ENCODE measurements at regions not wholly inside any gene's neighbourhood (a gene's known extent, or its start where the extent isn't known, plus 50 kb on each side); places are given as distances from the start of the nearest gene placed in this dataset.

GRCh38 chr6:164034602-164035140 is 620.2 kb downstream of the QKI start:
- no peaks in the 10 kb centered on the region for H4K20me1 ChIP-seq (ENCODE audit: insufficient read depth)
- no peaks in the 10 kb centered on the region for H3K36me3 ChIP-seq (ENCODE audit: insufficient read depth)
- no peaks in the 10 kb centered on the region for H3K27me3 ChIP-seq (ENCODE audit: insufficient read depth, low read depth)
- no peak overlapping the region for H3K27ac ChIP-seq
- no peak overlapping the region for H3K4me2 ChIP-seq
- H2AFZ ChIP-seq (ENCODE audit: low read depth): no peak overlapping the region
- H3K79me2 ChIP-seq (ENCODE audit: insufficient read depth, low read depth): no peaks in the 10 kb centered on the region
- no peak for TF ChIP-seq CTCF (conservative IDR thresholded peaks at IDR 0.05; ENCODE audit: low read depth, low read length)
- no peaks in the 10 kb centered on the region for H3K4me1 ChIP-seq (ENCODE audit: low read depth, poor library complexity, severe bottlenecking)
- no peak overlapping the region for H3K9ac ChIP-seq
- H3K4me3 ChIP-seq (IDR thresholded peaks at IDR 0.05; ENCODE audit: insufficient read depth, low read depth, low read length): no peak overlapping the region

DNA sequence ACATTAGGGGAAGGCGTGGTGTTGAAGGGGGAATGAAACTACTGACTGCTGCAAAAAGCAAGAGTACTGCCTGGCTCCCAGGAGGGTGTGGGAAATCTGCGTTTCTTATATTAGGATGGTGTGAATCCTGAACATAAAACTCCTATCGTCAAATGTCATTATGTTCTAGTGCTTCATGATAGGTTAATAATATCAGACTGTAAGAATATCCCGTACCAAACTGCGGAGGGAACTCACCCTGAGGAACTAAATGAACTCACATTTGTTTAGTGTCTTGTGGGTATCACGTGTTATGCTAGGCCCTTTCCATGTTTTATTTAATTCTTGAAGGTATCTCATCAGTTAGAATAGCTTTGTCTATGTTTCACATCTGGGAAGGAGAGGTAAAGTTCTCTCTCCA is 610.7 kb downstream of the QKI start:
- H3K4me3 ChIP-seq (IDR thresholded peaks at IDR 0.05; ENCODE audit: insufficient read depth, low read depth, low read length): no peak overlapping the region
- H3K4me2 ChIP-seq: no peak overlapping the region
- no peaks in the 10 kb centered on the region for H3K27me3 ChIP-seq (ENCODE audit: insufficient read depth, low read depth)
- no peak overlapping the region for H3K27ac ChIP-seq
- no peak for TF ChIP-seq CTCF (conservative IDR thresholded peaks at IDR 0.05; ENCODE audit: low read depth, low read length)
- no peak overlapping the region for H2AFZ ChIP-seq (ENCODE audit: low read depth)
- H3K4me1 ChIP-seq (ENCODE audit: low read depth, poor library complexity, severe bottlenecking): no peaks in the 10 kb centered on the region
- no peaks in the 10 kb centered on the region for H3K36me3 ChIP-seq (ENCODE audit: insufficient read depth)
- H3K9ac ChIP-seq: no peak overlapping the region
- H3K79me2 ChIP-seq (ENCODE audit: insufficient read depth, low read depth): no peaks in the 10 kb centered on the region
- no peaks in the 10 kb centered on the region for H4K20me1 ChIP-seq (ENCODE audit: insufficient read depth)

DNA sequence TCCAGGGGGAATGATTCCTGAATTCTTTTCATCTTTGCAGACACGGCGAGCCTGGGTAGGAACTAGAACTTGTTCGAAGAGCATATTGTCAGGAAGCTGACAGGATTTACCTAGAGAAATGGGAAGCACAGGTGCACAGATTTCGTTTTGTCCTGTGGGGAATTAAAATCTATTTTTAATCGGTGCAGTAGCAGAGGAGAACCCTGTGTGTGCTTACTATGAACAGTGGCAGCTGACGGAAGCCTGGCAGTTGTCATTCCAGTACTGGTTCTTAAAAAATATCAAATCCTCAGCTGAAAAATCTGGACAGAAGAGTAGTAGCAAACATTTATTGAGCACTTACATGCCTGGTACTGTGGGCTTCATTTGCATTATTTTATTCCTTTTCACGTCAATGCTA is 609.0 kb downstream of the QKI start:
- Histone ChIP-seq H3K79me2 (ENCODE audit: insufficient read depth, low read depth) (no peaks in the 10 kb centered on the region), H3K4me1 (ENCODE audit: low read depth, poor library complexity, severe bottlenecking) (no peaks in the 10 kb centered on the region), H3K4me2 (no peak overlapping the region), H2AFZ (ENCODE audit: low read depth) (no peak overlapping the region), H4K20me1 (ENCODE audit: insufficient read depth) (no peaks in the 10 kb centered on the region), H3K27ac (no peak overlapping the region), H3K4me3 (IDR thresholded peaks at IDR 0.05; ENCODE audit: insufficient read depth, low read depth, low read length) (no peak overlapping the region), H3K9ac (no peak overlapping the region), H3K36me3 (ENCODE audit: insufficient read depth) (no peaks in the 10 kb centered on the region), H3K27me3 (ENCODE audit: insufficient read depth, low read depth) (no peaks in the 10 kb centered on the region)
- no peak for TF ChIP-seq CTCF (conservative IDR thresholded peaks at IDR 0.05; ENCODE audit: low read depth, low read length)

GRCh38 chr6:164022632-164023031 is 608.1 kb downstream of the QKI start:
- no peaks in the 10 kb centered on the region for H4K20me1 ChIP-seq (ENCODE audit: insufficient read depth)

More at GRCh38 chr6:164022632-164023031, 608.1 kb downstream of the QKI start:
- Histone ChIP-seq H3K79me2 (ENCODE audit: insufficient read depth, low read depth) (no peaks in the 10 kb centered on the region), H3K36me3 (ENCODE audit: insufficient read depth) (no peaks in the 10 kb centered on the region), H3K27ac (no peak overlapping the region), H3K4me3 (IDR thresholded peaks at IDR 0.05; ENCODE audit: insufficient read depth, low read depth, low read length) (no peak overlapping the region), H3K4me2 (no peak overlapping the region), H3K9ac (no peak overlapping the region), H3K4me1 (ENCODE audit: low read depth, poor library complexity, severe bottlenecking) (no peaks in the 10 kb centered on the region), H2AFZ (ENCODE audit: low read depth) (no peak overlapping the region), H3K27me3 (ENCODE audit: insufficient read depth, low read depth) (no peaks in the 10 kb centered on the region)
- TF ChIP-seq CTCF (conservative IDR thresholded peaks at IDR 0.05; ENCODE audit: low read depth, low read length): no peak
